HepG2 (cell line): ENCODE measurements at regions not wholly inside any gene's neighbourhood (a gene's known extent, or its start where the extent isn't known, plus 50 kb on each side); places are given as distances from the start of the nearest gene placed in this dataset.

ENCODE experiments used
- AGO1 ChIP-seq: fragments of 200-400 bp; formaldehyde crosslinking; IDR thresholded peaks from 2 replicates; pipeline ENCODE4 v1.6.1; 2017; ENCODE audit warnings: mild to moderate bottlenecking, low read depth, low read length, moderate library complexity; ENCODE audit not compliant: poor library complexity, severe bottlenecking
- CTCF ChIP-seq: sonication (generic); formaldehyde crosslinking; IDR thresholded peaks from 2 replicates; pipeline ENCODE4 v1.5.0; 2020; ENCODE audit warnings: mild to moderate bottlenecking, missing genetic modification reagents, moderate library complexity
- GABPA ChIP-seq, 2 experiments: IDR thresholded peaks; 2 replicates each; pipeline ENCODE4 v1.6.1; 2011 to 2016; ENCODE audit warnings: low read depth in 2 of 2, low read length in 1 of 2, missing biosample characterization in 1 of 2, missing genetic modification characterization in 1 of 2
- GRHL1 ChIP-seq: sonication (generic); formaldehyde crosslinking; conservative IDR thresholded peaks from 2 replicates; pipeline ENCODE4 v1.8.0; 2022; ENCODE audit warnings: missing genetic modification reagents
- POLR2A ChIP-seq, 2 experiments: IDR thresholded peaks; 2 replicates each; pipeline ENCODE4 v1.6.1; 2011; ENCODE audit warnings: low read depth in 2 of 2, low read length in 2 of 2, mild to moderate bottlenecking in 1 of 2, moderate library complexity in 1 of 2; ENCODE audit not compliant: insufficient read depth in 1 of 2
- RARA ChIP-seq: IDR thresholded peaks from 2 replicates; pipeline ENCODE4 v1.6.1; 2016; ENCODE audit warnings: missing genetic modification reagents, missing compliant biosample characterization
- RXRB ChIP-seq: IDR thresholded peaks from 2 replicates; pipeline ENCODE4 v1.6.1; 2016; ENCODE audit warnings: borderline replicate concordance, missing genetic modification reagents, missing compliant biosample characterization
- ZNF317 ChIP-seq: sonication (generic); formaldehyde crosslinking; IDR thresholded peaks from 2 replicates; pipeline ENCODE4 v1.5.0; 2020; ENCODE audit warnings: mild to moderate bottlenecking, missing genetic modification reagents
- ZNF33B ChIP-seq: sonication (generic); formaldehyde crosslinking; IDR thresholded peaks from 2 replicates; pipeline ENCODE4 v1.5.1; 2020; ENCODE audit warnings: mild to moderate bottlenecking, missing genetic modification reagents
- ZNF615 ChIP-seq: sonication (generic); formaldehyde crosslinking; IDR thresholded peaks from 2 replicates; pipeline ENCODE4 v1.5.0; 2020; ENCODE audit warnings: mild to moderate bottlenecking, missing genetic modification reagents, borderline replicate concordance

- TF ChIP-seq CTCF = no peak
- no peak for TF ChIP-seq ZNF33B (CRISPR knock-in tag)
- TF ChIP-seq GRHL1 = no peak
- TF ChIP-seq ZNF615 = no peak
- TF ChIP-seq RARA (CRISPR knock-in tag) = no peak
- TF ChIP-seq POLR2A (IDR thresholded peaks at IDR 0.05; ENCODE audit: insufficient read depth in 1 of 2, low read depth in 2 of 2, low read length in 2 of 2) = no peak
- TF ChIP-seq ZNF317 = no peak
- no peak for TF ChIP-seq AGO1
- no peak for TF ChIP-seq RXRB
- no peak for TF ChIP-seq GABPA (IDR thresholded peaks at IDR 0.05; ENCODE audit: low read depth, low read length)
- no peak for TF ChIP-seq GABPA (CRISPR knock-in tag; IDR thresholded peaks at IDR 0.05; ENCODE audit: low read depth)
Measured at GRCh38 chr10:43901744-43902504, 253.2 kb upstream of the ZNF32 start.
